HL-60 (cell line): ENCODE measurements at regions not wholly inside any gene's neighbourhood (a gene's known extent, or its start where the extent isn't known, plus 50 kb on each side); places are given as distances from the start of the nearest gene placed in this dataset.

Experiments used
- GABPA ChIP-seq: IDR thresholded peaks from 2 replicates; pipeline ENCODE4 v1.6.1; 2012; ENCODE audit warnings: low read depth
- POLR2AphosphoS5 ChIP-seq: IDR thresholded peaks from 2 replicates; pipeline ENCODE4 v1.6.1; 2012; ENCODE audit warnings: low read depth
- SPI1 ChIP-seq: IDR thresholded peaks from 2 replicates; pipeline ENCODE4 v1.6.1; 2012; ENCODE audit warnings: low read depth, mild to moderate bottlenecking, borderline replicate concordance
- TF ChIP-seq, protein P1 (sequence below): IDR thresholded peaks from one replicate; pipeline ENCODE4 v1.5.1; 2011; ENCODE audit warnings: low read length, control low read depth, inconsistent platforms; ENCODE audit not compliant: insufficient read depth

DNA sequence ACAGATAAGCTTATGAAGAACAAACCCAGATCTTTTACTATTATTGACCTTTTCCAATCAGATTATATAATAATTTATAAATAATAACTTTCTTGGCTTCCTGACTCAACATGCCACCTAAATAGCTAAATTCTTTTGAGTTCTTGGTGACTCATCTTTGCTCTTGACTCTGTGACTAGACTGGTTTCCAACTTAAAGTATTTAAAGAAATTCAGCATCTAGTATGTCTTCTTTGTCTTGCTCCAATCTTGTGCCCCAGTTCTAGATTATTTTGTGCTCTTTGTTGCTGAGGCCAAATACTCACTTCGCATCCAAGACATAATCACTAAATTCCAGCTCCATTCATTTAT is 483.2 kb upstream of the TBL1XR1 start:
- TF ChIP-seq, protein P1, sequence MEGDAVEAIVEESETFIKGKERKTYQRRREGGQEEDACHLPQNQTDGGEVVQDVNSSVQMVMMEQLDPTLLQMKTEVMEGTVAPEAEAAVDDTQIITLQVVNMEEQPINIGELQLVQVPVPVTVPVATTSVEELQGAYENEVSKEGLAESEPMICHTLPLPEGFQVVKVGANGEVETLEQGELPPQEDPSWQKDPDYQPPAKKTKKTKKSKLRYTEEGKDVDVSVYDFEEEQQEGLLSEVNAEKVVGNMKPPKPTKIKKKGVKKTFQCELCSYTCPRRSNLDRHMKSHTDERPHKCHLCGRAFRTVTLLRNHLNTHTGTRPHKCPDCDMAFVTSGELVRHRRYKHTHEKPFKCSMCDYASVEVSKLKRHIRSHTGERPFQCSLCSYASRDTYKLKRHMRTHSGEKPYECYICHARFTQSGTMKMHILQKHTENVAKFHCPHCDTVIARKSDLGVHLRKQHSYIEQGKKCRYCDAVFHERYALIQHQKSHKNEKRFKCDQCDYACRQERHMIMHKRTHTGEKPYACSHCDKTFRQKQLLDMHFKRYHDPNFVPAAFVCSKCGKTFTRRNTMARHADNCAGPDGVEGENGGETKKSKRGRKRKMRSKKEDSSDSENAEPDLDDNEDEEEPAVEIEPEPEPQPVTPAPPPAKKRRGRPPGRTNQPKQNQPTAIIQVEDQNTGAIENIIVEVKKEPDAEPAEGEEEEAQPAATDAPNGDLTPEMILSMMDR: no peak
- TF ChIP-seq SPI1: no peak
- TF ChIP-seq GABPA: no peak
- TF ChIP-seq POLR2AphosphoS5: no peak
